SU-DHL-6 (cell line): ENCODE measurements at regions not wholly inside any gene's neighbourhood (a gene's known extent, or its start where the extent isn't known, plus 50 kb on each side); places are given as distances from the start of the nearest gene placed in this dataset.

Source experiments
- H2AFZ ChIP-seq: fragments of 200-600 bp; sonication (generic); 2 replicates; pipeline ENCODE4 v1.6.1; 2014; ENCODE audit warnings: low read depth, mild to moderate bottlenecking, moderate library complexity, mixed read lengths, antibody characterized with exemption, low read length; ENCODE audit not compliant: severe bottlenecking
- H3F3A ChIP-seq: fragments of 200-600 bp; shearing (Covaris generic); 2 replicates; pipeline ENCODE4 v1.6.0; 2016; ENCODE audit warnings: antibody characterized with exemption, mild to moderate bottlenecking; ENCODE audit not compliant: insufficient read depth
- H3K27ac ChIP-seq: fragments of 200-600 bp; sonication (generic); 2 replicates; pipeline ENCODE4 v1.5.1; 2016; ENCODE audit warnings: low read depth, mild to moderate bottlenecking, low read length, moderate library complexity, mixed read lengths
- H3K27me3 ChIP-seq: fragments of 200-600 bp; sonication (generic), shearing (Covaris generic); 2 replicates; pipeline ENCODE4 v1.6.0; 2014; ENCODE audit warnings: mild to moderate bottlenecking, low read length
- H3K36me3 ChIP-seq: fragments of 200-600 bp; sonication (generic); 2 replicates; pipeline ENCODE4 v1.6.1; 2014; ENCODE audit warnings: mild to moderate bottlenecking, low read length, mixed read lengths
- H3K4me2 ChIP-seq: fragments of 300-600, 200-600 bp; shearing (Covaris generic), sonication (generic); 2 replicates; pipeline ENCODE4 v1.6.0; 2014; ENCODE audit warnings: low read length, low read depth, mild to moderate bottlenecking; ENCODE audit not compliant: poor library complexity, severe bottlenecking
- H3K4me3 ChIP-seq: fragments of 200-600 bp; sonication (generic); 2 replicates; pipeline ENCODE4 v1.5.1; 2014; ENCODE audit warnings: antibody characterized with exemption, low read length, mild to moderate bottlenecking, mixed read lengths; ENCODE audit not compliant: insufficient read depth, poor library complexity, severe bottlenecking
- H3K79me2 ChIP-seq: fragments of 200-600 bp; sonication (generic); 2 replicates; pipeline ENCODE4 v1.6.1; 2014; ENCODE audit warnings: mild to moderate bottlenecking, low read length, moderate library complexity; ENCODE audit not compliant: insufficient read depth
- H3K9ac ChIP-seq: fragments of 200-600 bp; sonication (generic); 2 replicates; pipeline ENCODE4 v1.7.0; 2014; ENCODE audit warnings: mild to moderate bottlenecking, low read length
- H3K9me2 ChIP-seq: fragments of 200-600 bp; sonication (generic); replicated peaks from 2 replicates; pipeline ENCODE4 v1.6.1; 2014; ENCODE audit warnings: low read length; ENCODE audit not compliant: insufficient read depth
- H3K9me3 ChIP-seq: fragments of 200-600 bp; sonication (generic); 2 replicates; pipeline ENCODE4 v1.6.1; 2014; ENCODE audit warnings: low read length, mixed read lengths; ENCODE audit not compliant: insufficient read depth
- H4K20me1 ChIP-seq: fragments of 200-600 bp; sonication (generic); 2 replicates; pipeline ENCODE4 v1.6.1; 2014; ENCODE audit warnings: low read depth, mild to moderate bottlenecking, antibody characterized with exemption, low read length, moderate library complexity, mixed read lengths
- EZH2phosphoT487 ChIP-seq: fragments of 200-600 bp; sonication (generic), shearing (Covaris generic); conservative IDR thresholded peaks from 2 replicates; pipeline ENCODE4 v1.6.1; 2018; ENCODE audit warnings: mild to moderate bottlenecking, antibody characterized with exemption, low read length, moderate library complexity, mixed read lengths
- TF ChIP-seq, protein P1 (sequence below): fragments of 200-600 bp; sonication (generic); IDR thresholded peaks from one replicate; pipeline ENCODE4 v1.5.1; 2017; ENCODE audit warnings: antibody characterized with exemption, mild to moderate bottlenecking, low read length, moderate library complexity; ENCODE audit not compliant: insufficient read depth, poor library complexity, severe bottlenecking

DNA sequence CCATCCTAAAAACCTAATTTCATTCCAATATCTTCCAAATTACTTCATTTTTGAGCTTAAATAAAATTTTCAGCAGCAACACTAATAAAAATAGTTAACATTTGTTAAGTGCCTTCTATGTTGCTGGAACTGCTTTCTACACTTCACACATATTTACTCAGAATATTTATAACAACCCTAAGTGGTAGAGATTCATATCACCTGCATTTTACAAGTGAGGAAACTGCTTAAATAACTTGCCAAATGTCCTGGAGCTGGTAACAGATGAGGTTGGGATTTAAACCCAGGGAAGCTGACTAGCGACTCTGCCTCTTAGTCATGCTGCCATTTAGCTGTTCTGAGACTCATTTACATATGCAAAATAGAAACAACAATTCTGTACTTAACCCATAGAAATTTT is 86.1 kb upstream of the PBX1 start:
- Histone ChIP-seq H3K27ac (no peak overlapping the region), H3K9me2 (no peaks in the 10 kb centered on the region), H3K27me3 (no peaks in the 10 kb centered on the region), H2AFZ (no peak overlapping the region), H3K9me3 (no peaks in the 10 kb centered on the region), H3K9ac (no peak overlapping the region), H3K4me3 (no peak overlapping the region), H3K36me3 (no peaks in the 10 kb centered on the region), H4K20me1 (no peaks in the 10 kb centered on the region), H3K4me2 (no peak overlapping the region), H3K79me2 (no peaks in the 10 kb centered on the region), H3F3A (no peaks in the 10 kb centered on the region)
- TF ChIP-seq EZH2phosphoT487: no peak
- TF ChIP-seq, protein P1, sequence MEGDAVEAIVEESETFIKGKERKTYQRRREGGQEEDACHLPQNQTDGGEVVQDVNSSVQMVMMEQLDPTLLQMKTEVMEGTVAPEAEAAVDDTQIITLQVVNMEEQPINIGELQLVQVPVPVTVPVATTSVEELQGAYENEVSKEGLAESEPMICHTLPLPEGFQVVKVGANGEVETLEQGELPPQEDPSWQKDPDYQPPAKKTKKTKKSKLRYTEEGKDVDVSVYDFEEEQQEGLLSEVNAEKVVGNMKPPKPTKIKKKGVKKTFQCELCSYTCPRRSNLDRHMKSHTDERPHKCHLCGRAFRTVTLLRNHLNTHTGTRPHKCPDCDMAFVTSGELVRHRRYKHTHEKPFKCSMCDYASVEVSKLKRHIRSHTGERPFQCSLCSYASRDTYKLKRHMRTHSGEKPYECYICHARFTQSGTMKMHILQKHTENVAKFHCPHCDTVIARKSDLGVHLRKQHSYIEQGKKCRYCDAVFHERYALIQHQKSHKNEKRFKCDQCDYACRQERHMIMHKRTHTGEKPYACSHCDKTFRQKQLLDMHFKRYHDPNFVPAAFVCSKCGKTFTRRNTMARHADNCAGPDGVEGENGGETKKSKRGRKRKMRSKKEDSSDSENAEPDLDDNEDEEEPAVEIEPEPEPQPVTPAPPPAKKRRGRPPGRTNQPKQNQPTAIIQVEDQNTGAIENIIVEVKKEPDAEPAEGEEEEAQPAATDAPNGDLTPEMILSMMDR: no peak

DNA sequence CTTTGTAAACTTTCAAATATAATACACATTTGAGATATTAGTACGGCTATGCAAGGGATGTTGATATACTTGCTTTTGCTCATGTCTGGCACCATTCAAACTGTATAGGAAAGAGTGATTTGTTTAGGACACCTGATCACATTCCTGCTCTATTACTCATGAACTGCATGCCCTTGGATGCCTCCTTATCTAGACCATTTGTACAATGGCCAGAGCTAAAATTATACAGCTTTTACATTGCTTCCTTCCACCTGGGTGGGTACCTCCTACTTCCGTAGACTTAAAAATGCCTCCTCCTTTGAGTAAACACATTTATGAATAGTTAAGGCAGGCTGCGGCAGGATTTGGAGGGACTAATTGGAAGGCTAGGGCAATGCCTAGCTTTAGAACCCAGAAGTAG is 85.4 kb upstream of the PBX1 start:
- H3K27me3 ChIP-seq: no peaks in the 10 kb centered on the region
- no peaks in the 10 kb centered on the region for H3K9me2 ChIP-seq
- no peaks in the 10 kb centered on the region for H3K79me2 ChIP-seq
- no peak overlapping the region for H3K27ac ChIP-seq
- H3K36me3 ChIP-seq: no peaks in the 10 kb centered on the region
- no peak overlapping the region for H3K4me3 ChIP-seq
- no peak overlapping the region for H3K9ac ChIP-seq
- H3K9me3 ChIP-seq: no peaks in the 10 kb centered on the region
- H2AFZ ChIP-seq: no peak overlapping the region
- H4K20me1 ChIP-seq: no peaks in the 10 kb centered on the region
- no peak overlapping the region for H3K4me2 ChIP-seq
- TF ChIP-seq, protein P1: no peak
- no peak for TF ChIP-seq EZH2phosphoT487
- no peaks in the 10 kb centered on the region for H3F3A ChIP-seq

DNA sequence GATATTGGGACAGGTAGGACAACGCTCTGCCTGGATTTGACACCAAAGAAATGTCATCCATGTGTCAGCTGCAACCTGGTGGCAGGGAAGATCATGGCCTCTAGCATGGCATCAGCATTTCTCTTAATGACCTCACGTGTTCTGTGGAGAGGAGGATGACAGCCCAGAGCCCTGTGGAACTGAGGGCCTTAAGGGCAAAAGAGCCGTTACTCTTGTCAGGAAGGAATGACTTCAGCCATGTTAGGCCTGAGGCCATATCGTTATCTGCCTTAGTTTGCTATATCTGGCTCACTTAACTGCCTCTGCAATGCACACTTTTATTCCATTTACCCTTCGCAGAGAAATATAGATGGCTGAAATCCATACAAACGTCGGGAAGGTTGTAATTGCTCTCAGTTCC is 83.2 kb upstream of the PBX1 start:
- TF ChIP-seq, protein P1: no peak
- no peak for TF ChIP-seq EZH2phosphoT487
- Histone ChIP-seq H3K9me2 (no peaks in the 10 kb centered on the region; the same call in 1 of the 2 replicates), H3K27me3 (no peaks in the 10 kb centered on the region), H3K27ac (no peak overlapping the region), H4K20me1 (no peaks in the 10 kb centered on the region), H3K4me2 (no peak overlapping the region), H3K9ac (no peak overlapping the region), H3K36me3 (no peaks in the 10 kb centered on the region), H3K4me3 (no peak overlapping the region), H3K9me3 (no peaks in the 10 kb centered on the region), H2AFZ (no peak overlapping the region), H3F3A (no peaks in the 10 kb centered on the region), H3K79me2 (no peaks in the 10 kb centered on the region)
